ENCODE measurements at regions not wholly inside any gene's neighbourhood (a gene's known extent, or its start where the extent isn't known, plus 50 kb on each side); places are given as distances from the start of the nearest gene placed in this dataset.
A peak's percentile ranks its signal among the peaks of the same experiment; 100 is the strongest.

DNA sequence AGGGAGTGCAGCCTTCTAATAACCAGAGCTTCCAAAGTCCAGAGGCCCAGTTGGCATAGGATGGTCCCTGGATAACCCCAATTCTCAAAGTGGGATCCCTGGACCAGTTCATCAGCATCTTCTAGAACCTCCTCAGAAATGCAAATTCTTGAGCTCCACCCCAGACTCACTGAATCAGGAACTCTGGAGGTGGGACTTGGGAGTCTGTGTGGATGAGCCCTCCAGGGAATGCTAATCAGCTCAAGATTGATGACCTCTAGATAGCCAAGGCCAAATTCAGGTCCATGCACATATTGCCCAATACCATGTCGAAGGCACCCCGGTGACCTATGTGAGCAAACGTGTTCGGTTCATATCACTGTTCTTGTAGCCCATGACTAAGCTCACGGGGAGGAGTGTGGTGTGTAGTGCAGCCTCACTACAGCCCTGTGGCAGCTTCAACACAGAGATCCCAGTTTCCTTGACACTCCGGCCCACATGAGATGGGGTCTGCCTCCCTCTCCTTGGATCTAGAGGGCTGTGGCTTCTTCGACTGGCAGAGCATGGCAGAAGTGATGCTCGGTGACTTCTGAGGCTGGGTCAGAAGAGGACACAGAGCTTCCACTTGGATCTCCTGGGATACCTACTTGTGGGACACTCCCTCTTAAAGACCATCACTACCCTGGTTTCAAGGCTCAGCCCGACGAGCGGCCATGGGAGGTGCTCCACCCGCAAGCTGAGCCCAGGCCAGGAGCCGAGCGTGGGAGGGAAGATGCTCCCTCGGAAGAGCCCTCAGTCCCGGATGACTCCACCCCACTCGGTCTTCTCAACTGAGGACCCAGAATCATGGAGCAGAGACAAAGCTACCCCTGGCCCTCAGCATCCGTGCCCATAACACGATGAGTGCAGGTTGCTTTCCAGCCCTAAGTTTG lies 151.1 kb upstream of the CST7 start:
- no peak for DNase-seq

DNA sequence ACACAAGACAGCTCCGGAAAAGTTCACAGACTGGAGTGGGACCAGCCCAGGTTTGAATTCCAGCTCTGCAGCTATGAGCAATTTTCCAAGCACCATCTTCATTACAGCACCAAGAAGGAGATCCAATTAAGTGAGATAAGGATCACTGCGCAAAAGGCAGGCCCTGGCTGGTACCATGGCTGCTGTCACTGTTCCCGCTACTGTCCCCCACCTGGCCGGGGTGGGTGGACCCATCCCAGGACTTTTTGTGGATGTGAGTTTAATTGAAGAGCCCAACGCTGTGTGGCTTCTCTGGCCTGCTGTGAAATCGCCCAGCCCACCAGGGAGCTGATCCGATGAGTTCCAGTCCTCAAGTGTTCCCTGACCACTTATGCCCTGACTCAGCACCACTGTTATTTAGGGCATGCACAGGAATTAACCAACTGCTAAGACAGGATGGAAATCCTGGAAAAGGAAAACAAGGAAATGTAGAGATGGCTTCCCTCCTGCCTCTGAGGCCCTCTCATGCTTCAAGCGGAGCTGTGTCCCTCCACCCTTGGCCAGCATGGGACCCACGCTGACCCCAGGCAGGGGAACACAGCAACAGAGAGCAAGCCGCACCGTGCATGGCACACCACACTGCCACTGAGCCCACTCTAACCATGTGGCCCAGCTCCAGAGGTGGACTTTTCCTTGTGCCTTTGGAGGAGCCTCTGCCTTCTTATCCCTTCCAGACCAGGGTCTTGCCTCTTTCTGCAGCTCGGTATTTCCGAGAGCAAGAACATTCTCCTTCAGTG lies 150.0 kb upstream of the CST7 start:
- DNase-seq, result no peak

DNA sequence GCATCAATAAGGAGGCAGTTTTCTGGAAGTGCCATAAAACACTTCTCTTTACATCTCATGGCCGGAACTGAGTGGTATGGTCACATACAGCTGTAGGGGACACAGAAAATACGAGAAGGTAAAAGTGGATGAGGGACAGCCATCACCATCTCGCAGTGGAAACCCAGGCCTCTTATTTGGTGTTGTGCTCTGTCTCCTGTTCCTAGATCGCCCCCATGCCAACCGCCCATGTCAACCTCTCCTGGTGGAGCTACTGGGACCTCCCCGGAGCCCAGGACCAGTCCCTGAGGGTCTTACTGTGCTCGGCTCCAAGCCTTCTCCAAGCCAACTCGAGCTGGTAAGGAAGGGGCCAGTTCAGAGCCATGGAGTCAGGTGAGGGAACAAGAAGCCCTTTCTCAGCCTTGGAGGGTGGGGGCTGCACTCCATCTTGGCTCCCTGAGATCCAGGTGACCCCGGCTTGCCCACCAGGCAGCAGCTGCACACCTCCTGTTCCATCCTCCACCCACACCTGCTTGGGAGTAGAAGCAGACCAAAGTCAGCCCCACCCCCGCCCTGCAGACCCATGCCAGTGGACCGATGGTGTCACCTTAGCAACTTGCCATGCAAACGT lies 149.0 kb upstream of the CST7 start:
- DNase-seq, result no peak

DNA sequence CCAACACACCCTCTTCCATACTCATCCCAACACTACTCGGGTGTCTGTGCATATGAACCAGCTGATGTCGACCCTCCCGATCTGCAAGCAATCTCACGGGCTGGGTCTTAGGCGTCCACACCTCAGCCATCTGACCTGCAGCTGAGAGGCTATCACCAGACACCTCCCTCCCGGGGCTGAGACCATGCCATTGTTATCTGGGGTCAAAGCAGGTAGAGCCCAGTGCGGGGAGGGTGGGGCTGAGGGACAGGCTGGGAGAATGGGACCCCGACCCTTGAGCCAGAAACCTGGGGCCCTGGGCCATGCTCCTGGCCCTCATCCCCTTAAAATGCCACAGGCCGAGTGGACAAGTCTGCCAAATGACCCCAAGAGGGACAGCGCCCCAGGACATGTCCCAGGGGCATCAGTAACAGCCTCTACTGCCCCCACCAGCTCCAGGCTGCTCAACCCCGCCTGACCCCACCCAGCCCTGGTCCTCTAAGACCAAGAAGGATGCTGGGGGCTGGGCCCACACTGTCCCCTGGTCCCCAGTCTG lies 146.7 kb upstream of the CST7 start:
- DNase-seq, result no peak

DNA sequence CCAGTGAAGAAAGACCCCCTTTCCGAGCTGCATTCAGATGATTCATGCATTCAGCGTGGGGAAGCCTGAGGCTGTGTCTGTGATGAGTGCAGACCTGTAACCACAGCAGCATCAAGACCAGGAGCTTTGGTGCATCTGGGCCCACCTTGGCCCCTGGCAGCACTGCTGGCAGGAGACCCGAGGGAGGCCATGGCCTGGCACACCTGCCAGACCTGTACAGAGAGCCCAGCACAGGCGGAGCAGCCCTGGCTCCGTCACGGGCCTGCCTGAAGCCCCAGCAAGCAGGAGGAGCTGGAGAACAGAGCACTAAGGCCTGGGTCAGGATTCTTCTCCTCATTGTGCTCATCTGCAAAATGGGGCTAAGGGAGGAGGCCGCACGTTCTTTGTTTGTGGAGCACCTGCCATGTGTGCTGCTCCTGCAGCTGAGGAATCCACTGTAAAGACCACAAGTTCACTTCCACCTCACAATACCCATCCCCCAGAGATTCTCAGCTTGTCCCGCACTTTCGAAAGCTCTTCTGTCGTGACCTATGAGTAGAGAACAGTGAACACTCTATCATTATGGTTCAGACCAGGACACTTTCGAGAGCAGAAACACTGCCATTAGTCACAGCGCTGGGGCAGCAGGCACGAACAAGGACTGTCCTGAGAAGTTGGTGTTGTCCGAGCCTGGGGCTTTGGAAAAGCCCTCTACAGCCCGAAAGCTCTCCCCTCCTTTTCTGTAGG lies 144.4 kb upstream of the CST7 start:
- no peak for DNase-seq

DNA sequence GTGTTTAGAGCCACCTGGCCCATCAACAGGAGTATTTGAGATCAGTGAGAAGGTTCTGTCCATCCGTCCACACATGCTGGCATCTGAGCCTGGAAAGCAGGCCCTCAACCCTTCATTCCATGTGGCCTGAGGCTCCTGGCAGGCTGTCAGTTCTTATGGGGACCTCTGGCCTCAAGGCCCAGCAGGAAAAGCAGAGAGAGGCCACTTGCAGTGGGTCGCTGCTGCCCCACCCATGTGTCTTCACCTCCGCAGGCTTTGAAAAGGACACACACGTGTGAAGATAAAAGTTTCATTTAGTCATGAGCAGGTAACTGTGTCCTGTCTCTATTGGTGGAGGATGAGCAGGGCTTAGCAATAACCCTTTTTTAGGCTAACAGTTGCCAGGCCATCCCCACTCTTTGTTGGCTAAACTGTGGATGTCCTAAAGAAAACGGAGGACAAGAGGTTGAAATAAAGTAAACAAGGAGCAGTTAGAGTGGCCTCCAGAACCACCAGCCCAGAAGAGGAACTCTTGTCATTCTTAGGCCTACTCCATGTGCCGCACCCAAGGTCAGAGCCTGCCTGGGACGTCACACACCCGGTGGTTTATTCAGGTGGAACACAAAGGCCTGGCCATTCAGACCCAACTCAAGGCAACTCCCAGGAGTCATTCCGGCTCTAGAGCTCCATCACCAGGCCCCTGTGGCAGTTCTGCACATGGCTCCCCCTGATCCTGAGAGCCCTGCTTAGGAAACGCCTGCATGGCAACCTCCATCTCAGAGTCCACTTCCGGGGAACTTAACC lies 143.4 kb upstream of the CST7 start:
- DNase-seq, result no peak

DNA sequence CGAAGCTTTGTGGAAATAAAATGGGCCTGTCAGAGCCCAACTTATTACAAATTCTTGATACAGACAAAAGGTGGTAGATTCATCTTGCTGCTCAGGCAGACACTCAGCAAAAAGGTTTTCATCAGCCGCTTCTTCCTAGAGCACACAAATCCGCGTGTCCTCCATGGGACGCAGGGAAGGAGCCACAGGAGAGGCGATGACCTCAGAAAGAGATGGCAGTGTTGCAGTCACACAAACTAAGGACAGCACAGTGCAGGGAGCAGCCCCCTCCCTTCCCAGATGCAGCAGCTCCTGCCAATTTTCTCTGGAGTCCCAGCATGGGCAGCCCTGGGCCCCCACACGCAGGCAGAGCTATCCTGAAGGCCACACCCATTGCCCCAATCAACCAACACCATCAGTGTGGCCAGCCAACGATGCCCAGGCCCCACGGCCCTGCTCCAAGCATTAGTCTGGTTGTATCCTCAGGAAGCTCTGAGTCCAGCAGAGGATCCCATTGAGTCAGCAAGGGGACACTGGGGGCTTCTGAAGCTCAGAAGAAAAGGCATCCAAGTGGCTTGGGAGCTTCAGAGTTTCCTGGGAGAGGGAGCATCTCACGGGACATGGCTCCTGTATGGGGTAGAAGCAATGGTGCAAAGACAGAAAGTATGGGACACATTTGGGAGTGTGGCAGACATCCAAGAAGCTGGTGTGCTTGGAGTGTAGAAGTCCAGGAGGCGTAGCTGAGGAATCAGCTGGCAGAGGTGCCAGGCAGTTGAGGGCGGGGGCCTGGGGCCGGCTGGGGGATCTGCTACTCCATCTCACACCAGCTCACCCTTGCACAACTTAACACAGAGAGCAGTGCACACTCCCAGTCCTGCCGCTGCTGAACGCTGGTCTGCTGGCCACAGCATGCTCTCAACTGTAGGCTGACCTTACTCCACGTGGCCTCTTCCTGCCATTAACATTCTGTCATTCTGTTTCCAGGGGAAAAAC lies 142.1 kb upstream of the CST7 start:
- DNase-seq, result no peak

DNA sequence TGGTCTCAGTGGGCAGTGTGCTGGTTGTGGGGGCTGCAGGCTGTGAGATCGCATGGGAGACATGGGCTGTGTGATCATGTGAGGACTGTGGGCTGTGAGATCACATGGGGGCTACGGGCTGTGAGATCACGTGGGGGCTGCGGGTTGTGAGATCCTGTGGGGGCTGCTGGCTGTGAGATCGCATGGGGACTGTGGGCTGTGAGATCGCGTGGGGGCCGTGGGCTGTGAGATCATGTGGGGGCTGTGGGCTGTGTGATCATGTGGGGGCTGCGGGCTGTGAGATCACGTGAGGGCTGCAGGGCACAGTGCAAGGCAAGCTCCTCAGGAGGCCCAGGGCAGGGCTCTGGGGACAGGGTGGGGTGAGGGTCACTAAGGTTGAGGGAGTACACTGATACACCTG lies 140.5 kb upstream of the CST7 start:
- no peak for DNase-seq

DNA sequence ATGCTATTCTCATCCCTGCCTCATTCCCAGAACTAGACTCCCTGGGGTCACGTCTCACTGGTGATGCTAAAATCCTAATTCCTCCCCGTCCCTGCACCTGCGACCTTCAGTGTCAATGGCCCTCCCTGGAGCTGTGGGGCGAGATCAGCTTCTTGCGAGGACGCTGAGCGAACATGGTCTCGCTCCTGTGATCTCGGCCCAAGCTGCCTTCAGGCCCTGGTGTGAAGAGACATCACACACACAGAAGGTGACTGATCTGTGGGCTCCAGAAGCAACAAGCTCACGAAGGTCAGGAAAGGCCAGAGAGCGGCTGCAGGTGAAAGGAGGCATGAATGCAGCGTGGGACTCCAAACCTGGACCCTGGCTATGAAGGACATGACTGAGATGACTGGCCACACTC lies 139.5 kb upstream of the CST7 start:
- no peak for DNase-seq

DNA sequence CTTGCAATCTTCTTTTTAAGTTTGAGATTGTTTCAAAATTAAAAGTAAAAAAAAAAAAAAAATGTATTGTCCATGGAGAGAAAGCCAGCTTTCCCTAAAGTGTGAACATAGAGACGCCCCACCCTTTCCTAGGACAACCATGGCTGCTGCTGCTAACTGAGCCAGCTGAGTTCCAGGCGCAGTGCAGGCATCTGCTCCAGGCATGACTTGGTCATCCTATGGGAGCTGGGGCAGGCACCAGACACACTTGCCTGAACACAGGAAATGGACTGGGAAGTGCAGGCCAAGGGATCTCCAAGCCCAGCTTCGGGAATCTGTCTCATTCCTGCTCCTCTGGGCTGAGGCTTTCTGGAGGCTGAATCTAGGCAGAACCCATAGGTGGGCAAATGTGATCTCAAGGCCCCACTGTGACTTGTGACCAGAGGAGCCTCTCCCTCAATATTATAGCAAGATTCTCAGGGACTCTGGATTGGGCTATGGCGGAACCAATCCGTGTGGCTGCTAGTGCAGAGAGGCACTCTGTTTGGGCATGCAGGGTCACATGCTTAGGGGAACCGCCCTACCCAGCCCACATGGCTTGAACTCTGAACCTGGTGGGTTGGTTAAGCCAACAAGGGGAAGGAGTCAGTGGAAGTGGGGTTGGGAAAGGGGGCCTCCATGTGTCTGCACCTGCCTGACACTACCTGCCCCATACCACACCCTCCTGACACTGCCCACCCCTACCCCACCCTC lies 138.2 kb upstream of the CST7 start:
- no peak for DNase-seq

DNA sequence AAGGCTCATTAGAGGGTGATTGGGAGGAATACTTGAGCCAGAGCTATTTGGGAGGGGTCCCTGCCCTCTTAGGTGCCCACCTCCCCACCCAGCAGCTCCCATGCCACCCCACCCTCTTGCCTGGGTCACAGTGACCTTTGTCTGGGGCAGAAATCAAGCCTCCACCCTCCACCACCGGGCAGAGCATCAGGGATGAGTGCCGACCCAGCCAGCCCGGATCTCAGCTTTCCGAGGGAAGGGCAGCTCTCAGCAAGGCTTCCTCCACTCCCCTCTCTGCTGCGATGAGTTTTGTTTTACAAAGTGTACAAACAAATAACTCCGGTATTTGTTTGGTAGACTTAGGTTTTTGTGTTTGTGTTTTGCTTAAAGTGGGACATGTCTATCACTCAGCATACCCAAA lies 136.7 kb upstream of the CST7 start:
- DNase-seq, result no peak

DNA sequence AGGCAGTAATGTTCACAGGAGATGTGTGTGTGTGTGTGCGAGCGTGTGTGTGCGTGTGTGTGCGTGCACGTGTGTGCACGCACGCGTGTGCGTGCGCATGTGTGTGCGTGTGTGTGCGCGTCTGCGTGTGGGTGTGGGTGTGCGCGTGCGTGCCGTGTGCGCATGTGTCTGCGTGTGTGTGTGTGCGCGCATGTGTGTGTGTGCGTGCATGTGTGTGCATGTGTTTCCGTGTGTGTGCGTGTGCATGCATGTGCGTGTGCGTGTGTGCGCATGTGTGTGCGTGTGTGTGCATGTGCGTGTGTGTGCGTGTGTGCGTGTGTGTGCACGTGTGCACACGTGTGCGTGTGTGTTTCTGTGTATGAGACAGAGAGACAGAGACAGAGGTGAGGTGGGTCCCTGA lies 136.0 kb upstream of the CST7 start:
- DNase-seq, result no peak

DNA sequence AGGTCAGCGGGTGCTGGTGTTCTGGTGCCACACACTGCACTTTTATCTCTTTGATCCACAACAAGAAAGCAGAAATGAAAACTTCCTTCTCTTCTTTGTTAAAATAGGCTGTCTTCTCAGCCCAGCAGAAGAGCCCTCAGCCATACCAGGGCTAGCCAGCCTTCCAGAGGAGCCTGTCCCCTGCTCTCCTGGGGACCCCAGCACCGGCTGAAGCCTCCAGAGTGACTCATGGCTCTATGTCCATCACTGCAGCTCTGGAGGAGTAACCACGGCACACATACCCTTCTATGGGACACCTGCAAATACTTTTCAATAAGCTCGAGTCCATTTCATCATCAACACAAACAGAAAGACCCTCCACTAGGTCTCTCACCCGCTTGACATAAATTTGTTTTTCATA lies 135.6 kb upstream of the CST7 start:
- DNase-seq, result no peak

DNA sequence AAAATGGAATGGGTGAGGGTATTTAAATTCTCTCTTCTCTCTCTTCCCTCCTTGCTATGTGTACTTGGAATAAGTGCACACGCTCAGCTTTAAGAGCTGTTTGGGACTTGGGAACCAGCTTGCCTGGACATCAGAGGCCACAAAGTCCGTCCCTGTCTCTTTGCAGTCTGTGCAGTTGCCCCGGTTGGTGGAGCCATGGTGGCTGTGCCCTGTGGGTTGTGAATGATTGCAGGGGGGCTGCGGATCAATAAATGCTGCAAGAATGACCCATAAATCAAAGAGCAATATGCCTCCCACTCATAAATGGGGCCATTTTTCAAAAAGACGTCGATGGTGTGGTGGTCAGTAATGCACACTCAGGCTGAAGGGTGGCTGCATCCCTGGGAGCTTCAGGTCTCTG lies 135.1 kb upstream of the CST7 start:
- DNase-seq, result no peak

DNA sequence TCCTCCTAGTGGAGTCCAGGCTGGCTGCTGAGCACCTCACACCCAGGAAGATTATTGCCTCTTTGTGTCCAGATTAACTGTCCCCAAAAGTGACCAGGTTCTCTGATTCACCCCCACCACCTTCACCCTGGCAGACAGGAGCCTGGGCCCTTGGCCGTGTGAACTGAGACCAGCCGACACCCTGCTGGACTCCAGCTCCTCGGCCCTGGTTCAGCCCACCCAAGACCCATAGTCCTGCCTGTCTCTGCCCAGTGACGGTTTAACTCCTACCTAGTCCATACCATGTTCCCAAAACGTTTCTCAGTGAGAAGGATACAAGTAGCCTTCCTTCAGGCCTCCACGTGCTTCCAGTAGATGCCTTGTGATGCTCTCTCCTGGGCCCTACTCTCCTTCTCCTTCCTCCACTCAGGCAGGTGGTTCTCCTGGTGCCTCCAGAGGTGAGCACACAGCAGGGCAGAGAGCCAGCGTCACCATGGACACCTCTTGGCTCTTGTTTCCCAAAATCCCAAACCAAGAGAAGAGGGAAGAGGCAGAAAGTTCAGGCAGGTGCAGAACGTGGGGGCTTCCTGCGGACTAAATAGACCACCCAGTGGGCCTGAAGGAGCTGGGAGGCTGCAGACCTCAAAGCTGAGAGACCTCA lies 134.4 kb upstream of the CST7 start:
- DNase-seq, result no peak

DNA sequence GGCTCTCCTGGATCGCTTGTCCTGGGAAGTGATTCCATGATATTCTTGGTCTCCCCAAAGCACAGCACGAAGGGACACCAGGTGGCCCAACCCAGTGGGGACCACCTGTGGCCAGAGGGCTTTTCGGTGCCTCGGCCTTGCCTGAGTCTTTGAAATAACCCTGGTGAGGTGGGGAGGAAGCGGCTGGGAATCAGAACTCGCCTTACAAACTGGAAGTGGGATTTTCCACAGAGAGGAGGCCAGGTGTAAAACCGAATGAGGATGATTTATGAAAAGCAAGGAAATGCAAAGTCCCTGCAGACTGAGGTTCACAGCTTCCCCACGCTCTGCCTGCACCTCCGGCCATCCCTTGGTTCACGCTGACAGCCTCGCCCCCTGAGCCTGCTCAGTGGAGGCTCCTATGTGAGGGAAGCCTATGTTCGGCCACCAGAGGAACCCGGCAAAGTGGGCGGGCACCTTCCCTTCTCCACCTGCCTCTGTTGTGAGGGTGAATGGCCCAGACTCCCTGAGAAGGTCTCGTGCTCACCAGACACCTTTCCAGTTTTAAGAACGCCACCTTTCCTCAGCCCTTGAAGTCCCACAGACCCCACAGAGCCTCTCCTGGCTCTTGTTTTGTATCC lies 133.8 kb upstream of the CST7 start:
- DNase-seq, result no peak

DNA sequence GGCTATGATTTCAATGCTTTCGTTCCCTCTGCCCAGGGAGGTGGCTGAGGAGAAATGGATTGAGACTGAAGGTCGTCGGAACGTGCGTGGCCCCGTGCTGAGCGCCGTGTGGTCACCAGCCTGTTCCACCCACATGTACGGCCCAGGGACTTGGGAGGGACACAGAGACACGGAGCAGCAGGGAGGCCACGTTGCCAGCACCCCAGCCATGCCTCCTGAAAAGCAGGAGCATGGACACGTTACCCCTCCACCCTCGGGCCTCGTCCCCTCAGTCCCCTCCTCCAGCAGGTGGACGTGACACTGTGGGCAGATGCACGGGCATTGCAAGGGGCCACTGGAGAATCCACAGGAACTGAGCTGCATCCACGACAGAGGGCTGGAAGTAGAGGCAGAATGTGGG lies 133.1 kb upstream of the CST7 start:
- DNase-seq, result no peak

DNA sequence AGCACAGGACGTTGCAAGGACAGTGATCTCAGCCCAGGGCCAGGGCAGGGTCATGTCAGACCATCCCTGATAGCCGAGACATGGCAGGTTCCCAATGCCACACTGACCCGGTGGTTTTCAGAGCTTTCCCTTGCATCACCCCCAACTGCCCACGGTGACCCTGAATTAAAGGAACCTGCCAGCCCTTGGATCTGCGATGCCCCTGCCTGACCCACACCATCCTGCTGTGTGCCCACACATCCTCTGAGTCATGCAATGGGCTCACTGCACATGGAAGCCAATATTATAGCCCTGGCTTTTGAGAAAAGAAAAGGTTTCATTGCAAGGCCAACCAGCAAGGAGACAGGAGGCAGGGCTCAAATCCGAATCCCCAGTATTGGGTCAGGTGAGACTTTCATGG lies 132.6 kb upstream of the CST7 start:
- DNase-seq, result no peak

DNA sequence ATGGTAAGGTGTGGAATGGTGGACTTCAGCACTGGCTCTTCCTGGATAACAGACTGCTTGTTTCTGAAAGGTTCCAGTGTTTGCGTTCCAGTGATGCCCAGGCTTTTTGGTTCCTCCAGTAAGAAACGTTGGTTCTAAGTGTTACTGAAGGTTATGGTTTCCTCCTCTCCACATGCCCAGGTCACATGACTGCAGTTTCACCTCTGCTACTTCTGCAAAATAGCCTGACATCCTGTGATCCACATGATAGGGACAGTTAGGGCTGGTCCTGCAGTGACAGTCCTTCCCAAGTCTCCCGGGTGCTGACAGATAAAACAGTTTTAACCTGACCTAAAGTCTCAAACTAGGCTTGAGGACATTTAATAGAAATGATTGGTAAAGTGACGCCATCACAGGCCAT lies 132.2 kb upstream of the CST7 start:
- peak; percentile 51 for DNase-seq

Data from hematopoietic multipotent progenitor cell treated with erythropoietin and hydrocortisone succinate and interleukin-3 and kit ligand, for 4 days (in vitro differentiated cells).